T-helper 17 cell (primary cell): ENCODE measurements at regions not wholly inside any gene's neighbourhood (a gene's known extent, or its start where the extent isn't known, plus 50 kb on each side); places are given as distances from the start of the nearest gene placed in this dataset.

Source experiments
- ATAC-seq: fragments of 150-1000 bp; cut with Tn5 transposase; 2 replicates; pipeline ENCODE4 v1.10.0; 2021; ENCODE audit warnings: mild to moderate bottlenecking, moderate library complexity
- DNase-seq, 3 donors: peaks; one replicate each; pipeline versions ENCODE4 v3.0.0 to v3.0.0-alpha.2; 2020 to 2021
- H3K9me3 ChIP-seq: one replicate; pipeline ENCODE4 v1.7.0; 2013; ENCODE audit warnings: low read length, mild to moderate bottlenecking; ENCODE audit not compliant: control insufficient read depth, poor library complexity, severe bottlenecking
- H3K27ac Mint-ChIP-seq: one replicate; pipeline ENCODE4 v1.8.0; 2022; ENCODE audit warnings: mild to moderate bottlenecking, moderate library complexity, mixed read lengths
- H3K27me3 Mint-ChIP-seq: one replicate; pipeline ENCODE4 v1.8.0; 2022; ENCODE audit warnings: mixed read lengths
- H3K36me3 Mint-ChIP-seq: one replicate; pipeline ENCODE4 v1.8.0; 2022; ENCODE audit warnings: low read depth, mixed read lengths
- H3K4me1 Mint-ChIP-seq: one replicate; pipeline ENCODE4 v1.8.0; 2022; ENCODE audit warnings: mild to moderate bottlenecking, mixed read lengths
- H3K4me3 Mint-ChIP-seq: one replicate; pipeline ENCODE4 v1.8.0; 2022; ENCODE audit warnings: mild to moderate bottlenecking, moderate library complexity, mixed read lengths

GRCh38 chr17:68697850-68698361 lies 96.7 kb upstream of the FAM20A start:
- ATAC-seq (no peak), DNase-seq (no peak)
- no peaks in the 10 kb centered on the region for H3K4me1 Mint-ChIP-seq
- no peaks in the 10 kb centered on the region for H3K36me3 Mint-ChIP-seq
- no peaks in the 10 kb centered on the region for H3K9me3 ChIP-seq
- H3K27ac Mint-ChIP-seq, result no peak overlapping the region
- H3K27me3 Mint-ChIP-seq, result no peaks in the 10 kb centered on the region
- H3K4me3 Mint-ChIP-seq, result no peak overlapping the region

GRCh38 chr17:68695659-68696058 lies 94.5 kb upstream of the FAM20A start:
- Mint-ChIP-seq H3K4me3 (no peak overlapping the region), H3K4me1 (no peaks in the 10 kb centered on the region), H3K27me3 (peaks cover 11% of the 10 kb centered on the region), H3K36me3 (no peaks in the 10 kb centered on the region), H3K27ac (no peak overlapping the region)
- DNase-seq (no peak), ATAC-seq (no peak)
- H3K9me3 ChIP-seq, result no peaks in the 10 kb centered on the region

DNA sequence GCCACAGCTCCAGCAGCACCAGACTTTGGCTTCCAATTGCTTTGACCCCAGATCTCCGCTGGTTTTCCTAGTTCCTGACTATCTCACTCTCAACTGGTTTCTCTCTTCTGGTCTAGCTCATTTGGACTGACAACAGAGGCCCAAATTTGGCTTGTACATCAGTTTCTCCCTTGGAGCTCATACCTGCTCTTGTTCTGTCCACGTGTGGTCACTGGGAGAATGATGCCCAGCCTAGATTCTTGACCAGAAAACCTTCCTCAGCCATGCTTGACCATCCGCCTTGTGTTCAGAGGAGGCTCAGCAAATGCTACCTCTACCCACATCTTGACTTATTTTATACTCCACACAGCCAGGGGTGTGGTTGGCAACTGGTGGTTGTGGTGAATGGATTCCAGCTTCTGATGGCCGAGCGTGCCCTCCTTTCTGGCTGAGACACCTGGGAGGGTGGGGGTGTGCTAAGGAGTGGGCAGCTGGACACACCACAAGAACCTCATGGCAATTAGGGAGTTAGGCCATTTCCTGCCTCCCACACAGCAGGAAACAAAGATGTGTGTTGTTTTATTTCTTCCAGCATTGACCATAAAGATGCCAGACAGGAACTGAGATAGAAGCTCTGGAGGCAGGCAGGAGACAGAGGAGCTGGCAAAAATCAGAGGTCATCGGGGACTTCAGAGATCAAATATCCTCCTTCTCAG lies 93.8 kb upstream of the FAM20A start:
- Mint-ChIP-seq H3K4me3 (no peak overlapping the region), H3K27me3 (peaks cover 11% of the 10 kb centered on the region), H3K4me1 (no peaks in the 10 kb centered on the region), H3K27ac (no peak overlapping the region), H3K36me3 (no peaks in the 10 kb centered on the region)
- DNase-seq (no peak), ATAC-seq (no peak)
- no peaks in the 10 kb centered on the region for H3K9me3 ChIP-seq

DNA sequence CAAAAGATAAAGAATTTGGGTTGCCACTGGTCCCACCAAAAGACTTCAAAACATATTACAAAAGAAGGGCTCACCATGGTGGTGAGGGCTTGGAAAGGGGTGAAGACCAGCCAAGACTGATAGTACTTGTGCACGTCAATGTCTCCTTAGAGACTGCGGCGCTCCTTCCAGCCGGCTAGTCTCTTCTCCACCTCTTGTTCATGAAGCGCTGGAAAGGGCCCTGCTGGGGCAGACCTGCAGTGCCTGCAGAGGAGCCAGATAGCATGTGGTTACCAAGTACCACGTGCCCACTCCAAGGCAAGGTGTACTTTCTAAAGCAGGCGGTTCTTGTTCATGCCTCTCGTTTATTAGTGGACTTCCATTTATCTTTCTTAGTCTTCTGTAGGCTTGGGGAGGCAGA lies 92.7 kb upstream of the FAM20A start:
- ATAC-seq (no peak), DNase-seq (no peak)
- no peak overlapping the region for H3K27ac Mint-ChIP-seq
- H3K36me3 Mint-ChIP-seq, result no peaks in the 10 kb centered on the region
- H3K9me3 ChIP-seq, result no peaks in the 10 kb centered on the region
- H3K27me3 Mint-ChIP-seq, result peaks cover 17% of the 10 kb centered on the region
- no peaks in the 10 kb centered on the region for H3K4me1 Mint-ChIP-seq
- H3K4me3 Mint-ChIP-seq, result no peak overlapping the region

DNA sequence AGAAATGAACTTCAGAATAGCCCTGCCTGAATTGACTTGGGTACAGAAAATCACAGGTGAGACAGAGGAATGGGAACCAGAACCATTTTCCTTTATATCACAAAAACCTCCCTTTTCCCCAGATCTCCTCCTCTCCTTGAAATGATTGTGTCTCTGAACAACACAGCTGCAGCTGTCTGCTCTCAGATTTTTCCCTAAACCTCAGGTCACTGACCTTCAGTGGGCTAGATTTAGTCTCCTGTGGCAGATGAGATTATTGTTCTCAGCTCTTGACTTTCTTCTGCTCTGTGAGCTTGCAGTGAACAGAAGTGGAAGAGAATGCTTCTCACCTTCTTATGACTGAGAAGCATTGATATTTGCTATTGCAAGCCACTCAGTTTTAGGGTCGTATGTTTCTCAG lies 92.3 kb upstream of the FAM20A start:
- Mint-ChIP-seq H3K4me3 (no peak overlapping the region), H3K27ac (no peak overlapping the region), H3K36me3 (no peaks in the 10 kb centered on the region), H3K27me3 (peaks cover 21% of the 10 kb centered on the region), H3K4me1 (no peaks in the 10 kb centered on the region)
- no peak for ATAC-seq
- no peaks in the 10 kb centered on the region for H3K9me3 ChIP-seq
- DNase-seq, result no peak

DNA sequence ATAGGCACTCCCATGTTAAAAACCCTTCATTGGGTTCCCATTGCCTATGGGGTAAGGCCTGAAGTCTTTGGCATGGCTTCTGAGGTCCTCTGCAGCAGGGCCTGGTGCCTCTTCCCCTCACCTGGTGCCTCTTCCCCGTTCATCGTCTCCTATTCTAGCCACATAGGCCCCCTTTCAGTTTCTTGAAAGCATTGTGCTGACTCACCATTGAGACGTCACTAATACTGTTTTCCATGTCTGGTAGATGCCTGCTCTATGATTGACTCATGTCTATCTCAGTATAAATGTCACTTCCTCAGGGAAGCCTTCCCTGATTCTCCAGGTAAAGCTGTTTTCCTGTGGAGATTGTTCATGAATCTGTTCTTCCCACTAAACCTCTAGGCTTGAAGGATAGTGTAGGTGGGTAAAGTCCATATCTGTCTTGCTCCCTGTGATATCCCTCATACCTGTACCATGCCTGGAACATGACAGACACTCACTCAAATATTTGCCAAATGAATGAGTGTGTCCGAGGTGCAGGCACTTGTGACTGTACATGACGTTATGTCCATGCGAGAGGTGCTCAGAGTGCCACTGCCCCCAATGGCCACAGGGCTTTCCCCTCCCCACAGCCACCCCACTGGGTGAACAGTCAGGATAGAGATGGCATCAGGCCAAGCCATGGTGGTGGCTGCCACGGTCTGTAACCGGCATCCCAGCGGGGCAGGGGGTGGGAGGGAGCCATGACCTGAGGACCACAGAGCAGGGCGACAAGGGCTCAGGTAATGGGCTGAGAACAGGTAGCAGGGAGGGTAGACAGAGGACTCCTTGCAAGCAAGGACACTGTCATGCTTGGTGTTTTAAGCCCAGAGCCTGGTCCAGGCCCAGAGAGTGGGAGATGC lies 85.2 kb upstream of the FAM20A start:
- no peaks in the 10 kb centered on the region for H3K4me1 Mint-ChIP-seq
- H3K27ac Mint-ChIP-seq, result no peak overlapping the region
- peaks cover 25% of the 10 kb centered on the region for H3K27me3 Mint-ChIP-seq
- no peak for ATAC-seq
- DNase-seq, result no peak
- no peaks in the 10 kb centered on the region for H3K9me3 ChIP-seq
- H3K4me3 Mint-ChIP-seq, result no peak overlapping the region
- peaks cover 3% of the 10 kb centered on the region for H3K36me3 Mint-ChIP-seq

DNA sequence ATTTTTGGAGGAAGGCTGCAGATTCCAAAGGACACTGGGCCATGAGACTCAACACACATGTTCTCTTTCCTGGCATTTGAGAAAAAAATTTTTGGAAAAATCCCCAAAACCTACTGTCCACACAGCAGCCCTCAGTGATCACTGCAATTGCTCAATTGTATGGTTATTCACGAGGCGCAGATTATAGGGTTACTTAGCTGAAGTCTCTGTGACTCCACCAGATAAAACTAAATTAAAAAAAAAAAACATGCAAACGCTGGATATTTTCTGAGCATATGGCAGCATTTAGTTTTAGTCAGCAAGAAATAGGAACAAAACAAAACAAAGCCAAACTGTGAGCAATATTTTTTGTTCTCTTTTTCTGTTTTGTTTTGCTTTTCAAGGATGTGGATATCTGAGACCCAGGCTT lies 83.8 kb upstream of the FAM20A start:
- no peaks in the 10 kb centered on the region for H3K4me1 Mint-ChIP-seq
- H3K4me3 Mint-ChIP-seq, result no peak overlapping the region
- DNase-seq (no peak), ATAC-seq (no peak)
- no peaks in the 10 kb centered on the region for H3K9me3 ChIP-seq
- peaks cover 27% of the 10 kb centered on the region for H3K27me3 Mint-ChIP-seq
- H3K27ac Mint-ChIP-seq, result no peak overlapping the region
- H3K36me3 Mint-ChIP-seq, result peaks cover 3% of the 10 kb centered on the region

DNA sequence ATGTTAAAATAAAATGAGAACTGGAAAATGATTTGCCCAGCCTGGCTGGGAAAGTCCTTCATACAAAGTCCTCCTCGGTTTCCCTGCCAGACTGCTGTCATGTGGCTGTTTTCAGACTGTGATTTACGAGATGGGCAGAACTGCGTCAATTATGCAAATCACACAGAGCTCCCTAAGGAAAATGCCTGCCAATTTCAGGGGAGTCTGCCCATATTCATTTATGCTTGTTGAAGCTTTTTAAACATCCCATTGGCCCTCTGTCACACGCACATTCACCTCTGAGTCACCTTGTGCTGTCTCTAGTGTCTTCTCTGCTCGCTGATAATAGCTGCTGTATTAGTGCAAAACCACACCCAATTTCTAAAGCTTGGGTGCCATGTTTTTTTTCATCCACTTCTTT lies 81.7 kb upstream of the FAM20A start:
- Mint-ChIP-seq H3K27me3 (peaks cover 11% of the 10 kb centered on the region), H3K36me3 (peaks cover 3% of the 10 kb centered on the region), H3K4me3 (no peak overlapping the region), H3K27ac (no peak overlapping the region), H3K4me1 (no peaks in the 10 kb centered on the region)
- ATAC-seq, result no peak
- H3K9me3 ChIP-seq, result no peaks in the 10 kb centered on the region
- no peak for DNase-seq

DNA sequence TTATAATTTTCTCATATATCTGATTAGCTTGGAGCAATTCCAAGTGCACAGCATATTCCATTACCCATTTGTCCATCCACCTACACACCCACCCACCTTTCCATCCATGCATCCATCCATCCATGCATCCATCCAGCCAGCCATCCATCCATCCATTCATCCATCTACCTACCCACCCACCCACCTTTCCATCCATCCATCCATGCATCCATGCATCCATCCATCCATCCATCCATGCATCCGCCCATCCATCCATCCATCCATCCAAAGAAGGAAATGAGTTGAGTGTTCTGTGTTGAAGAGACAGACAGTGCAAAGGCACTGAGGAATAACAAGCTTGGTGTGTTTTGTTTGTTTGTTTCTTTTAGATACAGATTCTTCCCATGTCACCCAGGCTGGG lies 78.7 kb upstream of the FAM20A start:
- DNase-seq (no peak), ATAC-seq (no peak)
- Mint-ChIP-seq H3K27me3 (peaks cover 22% of the 10 kb centered on the region), H3K36me3 (peaks cover 3% of the 10 kb centered on the region), H3K27ac (no peak overlapping the region), H3K4me1 (no peaks in the 10 kb centered on the region), H3K4me3 (no peak overlapping the region)
- H3K9me3 ChIP-seq, result no peaks in the 10 kb centered on the region

GRCh38 chr17:68676856-68677255 lies 75.7 kb upstream of the FAM20A start:
- no peaks in the 10 kb centered on the region for H3K9me3 ChIP-seq
- no peak overlapping the region for H3K27ac Mint-ChIP-seq
- DNase-seq (no peak), ATAC-seq (no peak)
- H3K4me1 Mint-ChIP-seq, result no peaks in the 10 kb centered on the region
- H3K4me3 Mint-ChIP-seq, result no peak overlapping the region
- H3K27me3 Mint-ChIP-seq, result peaks cover 39% of the 10 kb centered on the region
- H3K36me3 Mint-ChIP-seq, result no peaks in the 10 kb centered on the region

DNA sequence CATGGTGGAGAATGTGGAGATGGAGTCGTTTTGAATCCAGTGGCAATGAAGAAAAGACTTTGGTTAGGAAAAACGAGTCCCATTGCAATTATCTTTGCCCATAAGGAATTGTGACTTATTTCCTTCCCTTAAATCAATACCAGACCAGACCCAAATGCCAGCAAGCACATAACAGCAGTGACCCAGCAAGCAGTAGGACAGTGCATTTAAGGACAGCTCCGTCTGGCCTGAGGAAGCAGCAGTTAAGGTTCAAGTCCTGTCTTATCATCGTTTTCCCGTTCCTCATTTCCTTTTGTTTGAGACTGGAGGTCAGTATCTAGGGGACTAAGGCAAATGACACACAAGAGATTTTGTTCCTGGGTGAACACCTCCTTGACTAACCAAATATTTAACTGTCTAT lies 74.6 kb upstream of the FAM20A start:
- Mint-ChIP-seq H3K4me3 (no peak overlapping the region), H3K27me3 (peaks cover 41% of the 10 kb centered on the region)
- no peak for ATAC-seq

DNA sequence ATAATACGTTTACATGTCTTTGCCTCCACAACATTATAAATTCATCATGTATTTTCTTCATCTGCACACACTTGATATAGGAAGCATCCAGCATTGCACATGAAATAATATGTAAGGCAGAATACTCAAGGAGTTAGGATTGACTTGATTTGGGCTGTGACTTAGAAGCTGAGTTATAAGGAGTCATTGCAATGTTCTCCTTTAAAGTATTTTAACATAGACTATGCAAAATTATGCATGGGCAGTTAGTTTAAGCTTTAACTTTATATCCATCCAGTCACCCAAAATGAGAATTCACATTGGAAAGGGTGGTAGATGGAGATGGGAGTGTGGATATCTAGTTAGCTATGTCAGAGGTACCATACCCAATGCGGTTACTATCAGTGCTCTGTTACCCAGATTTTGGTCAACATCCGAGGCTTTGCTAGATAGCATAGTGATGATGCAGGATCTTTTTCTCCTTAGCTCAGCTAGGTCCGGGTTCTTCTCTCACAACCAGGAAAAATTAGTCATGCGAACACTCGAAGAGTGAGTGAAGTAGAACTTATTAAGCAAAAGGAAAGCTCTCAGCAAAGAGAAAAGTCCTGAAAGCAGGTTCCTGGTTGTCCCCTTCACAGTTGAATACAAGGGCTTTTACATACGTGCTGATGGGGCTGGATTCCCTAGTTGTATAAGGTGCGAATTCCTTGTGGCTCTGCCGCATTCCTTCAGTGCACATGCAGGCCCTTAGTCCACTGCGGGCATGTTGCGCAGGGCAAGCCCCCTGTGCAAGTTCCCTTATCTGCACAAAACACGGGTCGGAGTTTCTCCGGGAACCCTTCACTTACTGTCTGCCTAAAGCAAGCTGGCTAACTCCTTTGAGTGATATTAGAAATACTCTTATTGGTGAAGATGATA lies 73.1 kb upstream of the FAM20A start:
- ATAC-seq (no peak), DNase-seq (no peak)
- no peaks in the 10 kb centered on the region for H3K4me1 Mint-ChIP-seq
- no peaks in the 10 kb centered on the region for H3K9me3 ChIP-seq
- H3K27ac Mint-ChIP-seq, result no peak overlapping the region
- H3K4me3 Mint-ChIP-seq, result no peak overlapping the region
- no peaks in the 10 kb centered on the region for H3K36me3 Mint-ChIP-seq
- peaks cover 54% of the 10 kb centered on the region for H3K27me3 Mint-ChIP-seq

More for the DNA sequence above, 74.6 kb upstream of the FAM20A start:
- no peaks in the 10 kb centered on the region for H3K36me3 Mint-ChIP-seq
- DNase-seq, result no peak
- H3K27ac Mint-ChIP-seq, result no peak overlapping the region
- no peaks in the 10 kb centered on the region for H3K4me1 Mint-ChIP-seq
- no peaks in the 10 kb centered on the region for H3K9me3 ChIP-seq
